ENCODE measurements at regions not wholly inside any gene's neighbourhood (a gene's known extent, or its start where the extent isn't known, plus 50 kb on each side); places are given as distances from the start of the nearest gene placed in this dataset.

GRCh38 chr1:59094001-59094400 lies 202.9 kb upstream of the FGGY start:
- TF ChIP-seq POLR2A (IDR thresholded peaks at IDR 0.05) (no peak), CTCF (IDR thresholded peaks at IDR 0.05) (no peak), EP300 (IDR thresholded peaks at IDR 0.05) (no peak)

All from tibial nerve (tissue), 4 donors.